Osteocyte (in vitro differentiated cells): ENCODE measurements at regions not wholly inside any gene's neighbourhood (a gene's known extent, or its start where the extent isn't known, plus 50 kb on each side); places are given as distances from the start of the nearest gene placed in this dataset.

Experiments
- DNase-seq: peaks from one replicate; pipeline ENCODE4 v3.0.0; 2021; ENCODE audit warnings: mixed read lengths; ENCODE audit not compliant: unreplicated experiment; ENCODE audit errors: extremely low spot score
- H3K27ac Mint-ChIP-seq: one replicate; pipeline ENCODE4 v1.8.0; 2021; ENCODE audit warnings: mild to moderate bottlenecking, mixed read lengths; ENCODE audit not compliant: unreplicated experiment
- H3K27me3 Mint-ChIP-seq: one replicate; pipeline ENCODE4 v1.8.0; 2021; ENCODE audit warnings: mixed read lengths; ENCODE audit not compliant: unreplicated experiment
- H3K36me3 Mint-ChIP-seq: one replicate; pipeline ENCODE4 v1.8.0; 2021; ENCODE audit warnings: mixed read lengths; ENCODE audit not compliant: unreplicated experiment
- H3K4me1 Mint-ChIP-seq: one replicate; pipeline ENCODE4 v1.8.0; 2021; ENCODE audit warnings: mixed read lengths; ENCODE audit not compliant: unreplicated experiment
- H3K4me3 Mint-ChIP-seq: one replicate; pipeline ENCODE4 v1.8.0; 2021; ENCODE audit warnings: mild to moderate bottlenecking, moderate library complexity, mixed read lengths; ENCODE audit not compliant: unreplicated experiment
- H3K9me3 Mint-ChIP-seq: one replicate; pipeline ENCODE4 v1.8.0; 2021; ENCODE audit warnings: mixed read lengths; ENCODE audit not compliant: unreplicated experiment
- TF ChIP-seq, protein P1 (sequence below): fragments of 200-600 bp; sonication (generic); IDR thresholded peaks from 2 replicates; pipeline ENCODE4 v1.5.0; 2021; ENCODE audit warnings: antibody characterized with exemption, mild to moderate bottlenecking, moderate library complexity

GRCh38 chr2:216802516-216803215 lies 57.2 kb downstream of the TNP1 start:
- Mint-ChIP-seq H3K36me3 (no peaks in the 10 kb centered on the region), H3K27ac (no peak overlapping the region), H3K4me3 (no peak overlapping the region), H3K27me3 (no peaks in the 10 kb centered on the region), H3K4me1 (no peaks in the 10 kb centered on the region), H3K9me3 (no peaks in the 10 kb centered on the region)
- no peak for DNase-seq
- TF ChIP-seq, protein P1, sequence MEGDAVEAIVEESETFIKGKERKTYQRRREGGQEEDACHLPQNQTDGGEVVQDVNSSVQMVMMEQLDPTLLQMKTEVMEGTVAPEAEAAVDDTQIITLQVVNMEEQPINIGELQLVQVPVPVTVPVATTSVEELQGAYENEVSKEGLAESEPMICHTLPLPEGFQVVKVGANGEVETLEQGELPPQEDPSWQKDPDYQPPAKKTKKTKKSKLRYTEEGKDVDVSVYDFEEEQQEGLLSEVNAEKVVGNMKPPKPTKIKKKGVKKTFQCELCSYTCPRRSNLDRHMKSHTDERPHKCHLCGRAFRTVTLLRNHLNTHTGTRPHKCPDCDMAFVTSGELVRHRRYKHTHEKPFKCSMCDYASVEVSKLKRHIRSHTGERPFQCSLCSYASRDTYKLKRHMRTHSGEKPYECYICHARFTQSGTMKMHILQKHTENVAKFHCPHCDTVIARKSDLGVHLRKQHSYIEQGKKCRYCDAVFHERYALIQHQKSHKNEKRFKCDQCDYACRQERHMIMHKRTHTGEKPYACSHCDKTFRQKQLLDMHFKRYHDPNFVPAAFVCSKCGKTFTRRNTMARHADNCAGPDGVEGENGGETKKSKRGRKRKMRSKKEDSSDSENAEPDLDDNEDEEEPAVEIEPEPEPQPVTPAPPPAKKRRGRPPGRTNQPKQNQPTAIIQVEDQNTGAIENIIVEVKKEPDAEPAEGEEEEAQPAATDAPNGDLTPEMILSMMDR = no peak

GRCh38 chr2:216800836-216801235 lies 59.0 kb downstream of the TNP1 start:
- Mint-ChIP-seq H3K4me3 (no peak overlapping the region), H3K4me1 (no peaks in the 10 kb centered on the region)
- TF ChIP-seq, protein P1 = no peak

GRCh38 chr2:216799873-216800431 lies 59.9 kb downstream of the TNP1 start:
- DNase-seq = no peak

More at GRCh38 chr2:216800836-216801235, 59.0 kb downstream of the TNP1 start:
- DNase-seq = no peak
- H3K36me3 Mint-ChIP-seq = no peaks in the 10 kb centered on the region
- no peaks in the 10 kb centered on the region for H3K27me3 Mint-ChIP-seq
- no peak overlapping the region for H3K27ac Mint-ChIP-seq
- H3K9me3 Mint-ChIP-seq = no peaks in the 10 kb centered on the region

DNA sequence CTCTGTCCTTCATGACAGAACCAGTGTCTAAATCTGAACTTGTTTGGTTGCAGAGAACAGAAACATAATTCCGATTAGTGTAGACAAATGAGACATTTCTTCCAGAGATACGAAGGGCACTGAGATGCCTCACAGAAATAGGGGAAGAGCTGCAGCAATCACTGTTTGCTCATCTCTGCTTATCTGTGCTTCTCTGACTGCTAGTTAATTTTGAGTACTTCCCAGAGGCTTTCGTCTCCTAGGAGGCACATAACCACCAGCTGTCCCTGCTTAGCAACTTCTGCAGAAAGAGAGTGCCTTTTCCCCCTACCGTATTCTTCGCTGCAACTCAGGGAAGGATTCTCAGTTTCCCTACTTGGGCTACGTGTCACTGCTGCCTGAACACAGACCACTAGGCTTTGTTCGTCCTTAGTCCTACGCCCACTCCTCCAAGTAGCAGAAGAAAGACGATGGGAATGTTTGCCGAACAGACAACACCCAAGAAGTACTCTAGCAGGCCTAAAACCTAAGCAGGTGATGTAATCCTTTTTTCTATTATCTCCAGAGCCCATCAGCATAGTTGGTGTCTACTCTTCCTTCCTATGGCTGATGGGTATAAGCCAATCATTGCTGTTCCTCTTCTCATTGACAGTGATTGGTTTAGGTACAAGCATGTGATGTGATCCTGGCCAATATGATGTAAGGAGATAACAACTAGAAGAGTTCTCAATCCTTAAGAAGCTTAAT lies 63.6 kb downstream of the TNP1 start:
- peaks cover 16% of the 10 kb centered on the region for H3K4me1 Mint-ChIP-seq
- no peak overlapping the region for H3K27ac Mint-ChIP-seq
- no peaks in the 10 kb centered on the region for H3K9me3 Mint-ChIP-seq

More at GRCh38 chr2:216799873-216800431, 59.9 kb downstream of the TNP1 start:
- Mint-ChIP-seq H3K27ac (no peak overlapping the region), H3K9me3 (no peaks in the 10 kb centered on the region), H3K4me3 (no peak overlapping the region), H3K27me3 (no peaks in the 10 kb centered on the region), H3K4me1 (peaks cover 3% of the 10 kb centered on the region), H3K36me3 (no peaks in the 10 kb centered on the region)
- TF ChIP-seq, protein P1 = no peak

More for the DNA sequence above, 63.6 kb downstream of the TNP1 start:
- no peak for DNase-seq
- TF ChIP-seq, protein P1 = no peak
- no peak overlapping the region for H3K4me3 Mint-ChIP-seq
- H3K36me3 Mint-ChIP-seq = no peaks in the 10 kb centered on the region
- H3K27me3 Mint-ChIP-seq = peaks cover 2% of the 10 kb centered on the region
